Esophagus (tissue), 2 donors: ENCODE measurements at regions not wholly inside any gene's neighbourhood (a gene's known extent, or its start where the extent isn't known, plus 50 kb on each side); places are given as distances from the start of the nearest gene placed in this dataset.
"Not testable (repeated sequence)": the region's sequence is repeated elsewhere in the genome, so short reads cannot be mapped to it uniquely, and the experiment has no call there.

Source experiments
- H3K27ac ChIP-seq, 2 donors: one replicate each; pipeline ENCODE4 v1.5.1; 2013; ENCODE audit warnings: low read depth in 2 of 2, mild to moderate bottlenecking in 2 of 2, inconsistent platforms in 1 of 2, low read length in 1 of 2, moderate library complexity in 1 of 2
- H3K27me3 ChIP-seq, 2 donors: one replicate each; pipeline ENCODE4 v1.6.1; 2013; ENCODE audit warnings: low read length in 2 of 2, control low read depth in 1 of 2, mild to moderate bottlenecking in 1 of 2; ENCODE audit not compliant: insufficient read depth in 2 of 2, control insufficient read depth in 1 of 2
- H3K36me3 ChIP-seq, 2 donors: one replicate each; pipeline ENCODE4 v1.6.1; 2013; ENCODE audit warnings: low read length in 1 of 2; ENCODE audit not compliant: control insufficient read depth in 2 of 2, insufficient read depth in 2 of 2
- H3K4me1 ChIP-seq, 2 donors: one replicate each; pipeline ENCODE4 v1.6.1; 2013; ENCODE audit warnings: low read length in 1 of 2; ENCODE audit not compliant: control insufficient read depth in 2 of 2, insufficient read depth in 2 of 2
- H3K4me3 ChIP-seq, 2 donors: one replicate each; pipeline ENCODE4 v1.5.1; 2013; ENCODE audit warnings: low read length in 2 of 2, mild to moderate bottlenecking in 2 of 2, low read depth in 1 of 2, moderate library complexity in 1 of 2
- H3K9me3 ChIP-seq, 2 donors: one replicate each; pipeline ENCODE4 v1.6.1; 2013; ENCODE audit warnings: mild to moderate bottlenecking in 2 of 2, low read depth in 1 of 2, low read length in 1 of 2, moderate library complexity in 1 of 2; ENCODE audit not compliant: control insufficient read depth in 2 of 2, insufficient read depth in 1 of 2
- WGBS, 2 donors: extraction: QIAGEN DNeasy Blood & Tissue Kit; methylation state at CpG; one replicate each; pipeline ENCODE4 v1.1.7; 2013; 5-methylcytosine and 5-hydroxymethylcytosine counted together
- donor health status: healthy with polysubstance abuse.
- donor health status: Bipolar disorder and iron deficiency.

GRCh38 chrY:7377091-7377490 lies 465.5 kb upstream of the AMELY start:
- Histone ChIP-seq H3K9me3 (no peaks in the 10 kb centered on the region), H3K27me3 (no peaks in the 10 kb centered on the region), H3K27ac (no peak overlapping the region), H3K36me3 (no peaks in the 10 kb centered on the region), H3K4me1 (no peaks in the 10 kb centered on the region), H3K4me3 (no peak overlapping the region)

GRCh38 chrY:7374485-7374884 lies 462.9 kb upstream of the AMELY start:
- H3K4me1 ChIP-seq, H3K27ac ChIP-seq, H3K9me3 ChIP-seq, H3K36me3 ChIP-seq, H3K4me3 ChIP-seq, H3K27me3 ChIP-seq: not testable (repeated sequence)
- WGBS, 2 donors: 93 to 100% methylated on average over 1 to 4 of the region's 4 CpGs

- 96% methylated on average over 4 of the region's 4 CpGs; no CpG with 5 or more reads in 1 of the 2 donors for WGBS, 2 donors
- H3K4me1 ChIP-seq, H3K9me3 ChIP-seq, H3K27ac ChIP-seq, H3K27me3 ChIP-seq, H3K36me3 ChIP-seq, H3K4me3 ChIP-seq: not testable (repeated sequence)
Observed at GRCh38 chrY:7371953-7372352, 460.4 kb upstream of the AMELY start.

- 83 to 94% methylated on average over 1 to 6 of the region's 6 CpGs for WGBS, 2 donors
- H3K27me3 ChIP-seq, H3K36me3 ChIP-seq, H3K4me1 ChIP-seq, H3K27ac ChIP-seq, H3K4me3 ChIP-seq, H3K9me3 ChIP-seq: not testable (repeated sequence)
Observed at GRCh38 chrY:7371026-7371425, 459.5 kb upstream of the AMELY start.

- H3K36me3 ChIP-seq: peaks cover 0 to 6% of the 10 kb centered on the region in 2 donors
Observed at GRCh38 chrY:7359520-7359919, 448.0 kb upstream of the AMELY start.

GRCh38 chrY:7358103-7358752 lies 446.7 kb upstream of the AMELY start:
- Histone ChIP-seq H3K4me1 (no peaks in the 10 kb centered on the region), H3K4me3 (no peak overlapping the region), H3K9me3 (no peaks in the 10 kb centered on the region), H3K27ac (no peak overlapping the region), H3K27me3 (no peaks in the 10 kb centered on the region), H3K36me3 (peaks cover 0 to 2% of the 10 kb centered on the region in 2 donors)
- WGBS, 2 donors: 0 to 17% methylated on average over 1 of the region's 1 CpG

More at GRCh38 chrY:7359520-7359919, 448.0 kb upstream of the AMELY start:
- Histone ChIP-seq H3K27me3 (no peaks in the 10 kb centered on the region), H3K4me1 (no peaks in the 10 kb centered on the region), H3K4me3 (no peak overlapping the region), H3K9me3 (no peaks in the 10 kb centered on the region), H3K27ac (no peak overlapping the region)
- 53 to 76% methylated on average over 3 to 4 of the region's 4 CpGs for WGBS, 2 donors

GRCh38 chrY:7355891-7356290 lies 444.3 kb upstream of the AMELY start:
- H3K4me3 ChIP-seq, H3K36me3 ChIP-seq: not testable (repeated sequence)
- WGBS, 2 donors: 85 to 94% methylated on average over 5 to 6 of the region's 6 CpGs

GRCh38 chrY:7344661-7345060 lies 433.1 kb upstream of the AMELY start:
- Histone ChIP-seq H3K4me3 (no peak overlapping the region), H3K36me3 (peaks cover 0 to 3% of the 10 kb centered on the region in 2 donors), H3K27ac (no peak overlapping the region), H3K4me1 (no peaks in the 10 kb centered on the region), H3K27me3 (no peaks in the 10 kb centered on the region), H3K9me3 (no peaks in the 10 kb centered on the region)
- WGBS, 2 donors: 0 to 3% methylated on average over 1 to 7 of the region's 7 CpGs

More at GRCh38 chrY:7355891-7356290, 444.3 kb upstream of the AMELY start:
- not testable (repeated sequence) for H3K9me3 ChIP-seq, H3K27ac ChIP-seq, H3K4me1 ChIP-seq, H3K27me3 ChIP-seq

- H3K27me3 ChIP-seq: no peaks in the 10 kb centered on the region
- 26 to 57% methylated on average over 3 to 4 of the region's 4 CpGs for WGBS, 2 donors
- H3K4me3 ChIP-seq: no peak overlapping the region
- peaks cover 0 to 3% of the 10 kb centered on the region in 2 donors for H3K36me3 ChIP-seq
- no peaks in the 10 kb centered on the region for H3K9me3 ChIP-seq
- H3K4me1 ChIP-seq: no peaks in the 10 kb centered on the region
- no peak overlapping the region for H3K27ac ChIP-seq
Observed at GRCh38 chrY:7343261-7343660, 431.7 kb upstream of the AMELY start.

- H3K4me1 ChIP-seq: not testable (repeated sequence)
- WGBS, 2 donors: 39% methylated on average over 14 of the region's 16 CpGs; no CpG with 5 or more reads in 1 of the 2 donors
Observed at GRCh38 chrY:7342732-7343131, 431.2 kb upstream of the AMELY start.

More at GRCh38 chrY:7342732-7343131, 431.2 kb upstream of the AMELY start:
- not testable (repeated sequence) for H3K27ac ChIP-seq, H3K36me3 ChIP-seq, H3K27me3 ChIP-seq, H3K9me3 ChIP-seq, H3K4me3 ChIP-seq
